ENCODE measurements at regions not wholly inside any gene's neighbourhood (a gene's known extent, or its start where the extent isn't known, plus 50 kb on each side); places are given as distances from the start of the nearest gene placed in this dataset.

DNA sequence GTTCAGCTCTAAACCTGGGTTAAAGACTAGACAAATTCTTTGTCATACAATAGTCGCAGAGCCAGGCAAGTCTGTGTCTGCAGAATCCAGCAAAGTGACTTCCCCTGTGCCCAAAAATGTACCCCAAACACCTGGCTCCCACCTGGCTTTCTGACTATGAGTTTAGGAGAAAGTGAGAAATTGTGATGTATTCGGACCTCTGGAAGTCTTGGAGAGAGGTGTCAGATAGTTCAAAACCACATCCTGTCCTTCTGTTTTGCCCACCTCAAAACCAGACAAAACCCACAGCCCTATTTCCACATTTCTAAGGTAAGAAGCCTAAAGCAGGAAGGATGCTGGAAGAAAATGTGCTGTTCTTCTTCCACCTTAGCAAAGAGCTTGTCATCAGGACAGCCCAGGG, 63.8 kb upstream of the CLMP start:
- no peak for TF ChIP-seq BACH2 (CRISPR knock-in tag; IDR thresholded peaks at IDR 0.05; ENCODE audit: borderline replicate concordance)
- TF ChIP-seq ZC3H10 (CRISPR knock-in tag; IDR thresholded peaks at IDR 0.05), result no peak
